ENCODE measurements at regions not wholly inside any gene's neighbourhood (a gene's known extent, or its start where the extent isn't known, plus 50 kb on each side); places are given as distances from the start of the nearest gene placed in this dataset.
"Not testable (repeated sequence)": the region's sequence is repeated elsewhere in the genome, so short reads cannot be mapped to it uniquely, and the experiment has no call there.

DNA sequence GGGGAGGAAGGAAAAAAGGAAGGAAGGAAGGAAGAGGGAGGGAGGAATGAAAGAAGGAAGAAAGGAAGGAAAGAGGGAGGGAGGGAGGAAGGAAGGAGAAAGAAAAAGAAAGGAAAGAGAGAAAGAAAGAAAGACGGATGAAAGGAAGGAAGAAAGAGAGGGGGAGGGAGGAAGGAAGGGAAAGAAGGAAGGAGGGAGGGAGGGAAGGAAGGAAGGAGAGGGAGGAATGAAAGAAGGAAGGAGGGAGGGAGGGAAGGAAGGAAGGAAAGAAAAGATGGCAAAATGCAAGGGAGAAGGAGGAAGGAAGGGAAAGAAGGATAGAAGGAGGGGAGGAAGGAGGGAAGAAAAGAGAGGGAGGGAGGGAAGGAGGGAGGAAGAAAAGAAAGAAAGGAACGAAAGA is 257.3 kb upstream of the C16orf82 start:
- no peak for DNase-seq

DNA sequence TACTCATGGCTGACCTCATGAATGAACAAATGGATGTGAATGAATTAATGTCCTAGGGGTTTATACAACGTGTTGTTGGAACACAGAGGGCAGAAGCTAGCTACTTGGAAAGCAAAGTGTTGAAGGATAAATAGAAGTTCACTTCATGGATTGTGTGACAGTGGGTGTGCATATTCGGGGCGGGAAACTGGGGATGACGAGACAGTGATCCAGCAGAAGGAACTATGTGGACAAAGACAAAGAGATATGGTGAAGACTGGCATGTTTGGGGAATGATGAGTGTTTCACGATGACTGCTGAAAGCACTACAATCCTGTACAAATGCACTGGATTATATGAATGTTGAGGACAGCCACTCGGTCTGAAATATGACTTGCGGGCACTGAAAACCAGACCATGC is 250.5 kb upstream of the C16orf82 start:
- DNase-seq = no peak

DNA sequence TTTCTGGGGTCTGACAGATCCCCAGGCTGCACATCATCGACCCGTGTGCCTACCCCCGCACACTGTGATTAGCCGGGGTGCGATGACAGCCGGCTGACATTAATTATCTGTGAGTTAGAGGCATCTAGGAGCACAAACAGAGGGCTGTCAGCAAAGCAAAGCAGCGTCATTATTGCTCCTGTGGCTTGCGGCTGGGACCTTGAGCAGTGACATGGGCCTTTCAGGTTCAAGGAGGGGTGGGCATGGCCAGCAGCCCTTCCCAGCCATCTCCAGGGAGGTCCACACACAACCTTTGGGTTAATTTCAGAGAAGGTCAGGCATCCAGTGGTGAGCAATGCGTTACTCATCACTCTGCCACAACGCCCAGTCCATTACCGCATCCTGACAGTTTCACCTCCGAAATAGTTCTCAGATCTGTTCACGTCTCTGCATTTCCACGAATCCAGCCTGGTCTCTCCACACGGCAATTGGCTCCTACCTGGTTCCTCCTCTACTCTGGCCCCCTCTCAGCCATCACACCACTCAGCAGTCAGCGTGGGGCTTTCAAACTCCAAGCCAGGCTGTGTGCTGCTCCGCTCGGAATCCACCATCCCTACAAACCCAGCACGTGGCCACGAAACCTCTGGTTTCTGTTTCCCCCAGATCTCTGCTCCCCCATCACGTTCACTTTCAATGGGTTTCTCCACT is 249.7 kb upstream of the C16orf82 start:
- no peak for DNase-seq

GRCh38 chr16:26818393-26818792 is 248.3 kb upstream of the C16orf82 start:
- no peak for DNase-seq

- DNase-seq = no peak
Observed at GRCh38 chr16:26824469-26824868, 242.3 kb upstream of the C16orf82 start.

DNA sequence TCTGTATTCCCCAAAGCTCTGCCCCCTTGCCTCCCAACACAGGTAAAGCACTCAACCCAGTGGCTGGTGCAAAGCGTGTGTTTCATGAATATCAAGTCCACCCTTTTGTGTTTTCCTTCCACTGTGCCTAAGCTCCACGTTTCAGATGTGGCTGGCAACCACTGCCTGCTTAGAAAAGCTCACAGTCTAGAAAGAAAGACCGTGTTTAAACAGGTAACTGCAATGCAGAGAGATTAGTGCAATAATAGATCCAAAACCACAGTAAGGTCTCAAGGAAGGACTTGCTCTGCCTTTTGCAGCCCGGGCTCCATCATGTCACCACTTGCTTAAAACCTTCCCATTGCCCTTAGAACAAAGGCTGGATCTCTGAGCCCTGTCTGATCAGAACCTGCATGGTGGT is 240.2 kb upstream of the C16orf82 start:
- no peak for DNase-seq

DNA sequence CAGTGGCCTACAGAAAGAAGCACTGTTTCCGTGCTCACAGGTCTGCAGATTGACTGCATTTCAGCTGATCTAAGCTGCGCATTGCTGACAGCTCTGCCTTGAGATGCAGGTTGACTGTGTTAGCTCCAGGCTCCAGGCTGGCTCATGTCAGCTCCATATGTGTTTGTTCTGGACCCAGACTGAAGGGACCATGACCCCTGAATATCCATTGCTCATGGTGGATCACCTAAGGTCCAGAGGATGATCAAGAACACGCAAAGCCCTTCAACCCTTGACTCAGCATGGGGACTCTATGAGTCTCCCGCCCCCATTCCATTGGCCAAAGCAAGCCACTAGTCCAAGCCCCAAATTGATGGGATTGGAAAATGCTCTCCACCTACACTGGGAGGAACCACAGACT is 239.3 kb upstream of the C16orf82 start:
- DNase-seq = no peak

DNA sequence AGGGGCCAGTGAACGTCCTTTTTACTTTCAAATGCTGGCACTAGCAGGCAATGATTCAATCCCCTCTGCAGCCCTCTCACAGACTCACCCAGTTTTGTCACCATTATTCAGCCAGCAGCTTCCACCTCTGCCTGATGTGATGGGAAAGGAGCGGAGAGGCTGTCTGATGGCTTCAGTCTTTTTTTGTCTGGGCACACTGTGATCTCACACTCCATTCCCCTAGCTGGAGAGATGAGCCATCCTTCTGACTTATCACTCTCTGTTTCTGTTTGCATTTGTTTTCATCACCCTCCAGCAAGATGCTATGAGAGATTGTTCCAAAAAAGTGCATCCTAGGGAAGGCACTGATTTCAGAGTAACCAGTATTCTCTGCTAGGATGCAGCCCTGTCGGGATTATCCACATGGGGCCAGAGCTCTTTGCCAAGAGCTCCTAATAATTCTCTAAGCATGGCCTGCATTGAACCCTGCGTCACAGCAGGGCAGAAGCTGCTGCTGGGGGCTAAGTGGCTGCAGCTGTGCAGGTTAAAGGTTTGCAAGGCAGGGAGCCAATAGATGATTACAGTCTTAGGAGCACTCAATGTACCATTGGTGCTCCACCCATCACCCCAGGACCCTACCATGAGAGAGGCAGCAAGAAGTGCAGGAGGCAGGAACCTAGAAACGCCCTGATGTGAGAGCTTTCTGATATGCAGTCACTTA is 236.1 kb upstream of the C16orf82 start:
- no peak for DNase-seq

DNA sequence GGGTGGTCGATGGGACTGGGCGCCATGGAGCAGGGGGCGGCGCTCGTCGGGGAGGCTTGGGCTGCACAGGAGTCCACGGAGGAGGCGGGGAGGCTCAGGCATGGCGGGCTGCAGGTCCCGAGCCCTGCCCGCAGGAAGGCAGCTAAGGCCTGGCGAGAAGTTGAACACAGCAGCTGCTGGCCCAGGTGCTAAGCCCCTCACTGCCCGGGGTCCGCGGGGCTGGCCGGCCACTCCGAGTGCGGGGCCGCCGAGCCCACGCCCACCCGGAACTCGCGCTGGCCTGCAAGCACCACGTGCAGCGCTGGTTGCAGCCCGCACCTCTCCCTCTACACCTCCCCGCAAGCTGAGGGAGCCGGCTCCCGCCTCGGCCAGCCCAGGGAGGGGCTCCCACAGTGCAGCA is 230.6 kb upstream of the C16orf82 start:
- not testable (repeated sequence) for DNase-seq

GRCh38 chr16:26838931-26839330 is 227.8 kb upstream of the C16orf82 start:
- no peak for DNase-seq

GRCh38 chr16:26840691-26841090 is 226.0 kb upstream of the C16orf82 start:
- no peak for DNase-seq

DNA sequence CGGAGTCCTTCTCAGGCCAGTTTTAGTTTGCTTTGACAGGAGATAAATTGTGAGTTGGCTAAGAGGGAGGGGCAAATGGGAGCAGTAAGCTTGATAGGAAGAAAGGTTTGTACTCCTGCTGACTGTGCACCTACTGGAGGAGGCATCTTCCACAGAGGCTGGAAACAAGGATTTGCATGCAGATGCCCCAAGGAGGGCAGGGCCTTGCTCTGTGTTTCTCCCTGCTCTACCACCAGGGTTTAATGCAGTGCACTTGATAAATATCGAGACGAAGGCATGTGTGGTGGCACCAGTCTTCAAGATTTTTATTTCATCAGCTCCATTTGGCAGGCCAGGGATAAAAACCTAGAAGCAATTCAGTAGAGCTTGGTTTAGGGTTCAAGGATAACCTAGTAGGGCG is 210.5 kb upstream of the C16orf82 start:
- no peak for DNase-seq

DNA sequence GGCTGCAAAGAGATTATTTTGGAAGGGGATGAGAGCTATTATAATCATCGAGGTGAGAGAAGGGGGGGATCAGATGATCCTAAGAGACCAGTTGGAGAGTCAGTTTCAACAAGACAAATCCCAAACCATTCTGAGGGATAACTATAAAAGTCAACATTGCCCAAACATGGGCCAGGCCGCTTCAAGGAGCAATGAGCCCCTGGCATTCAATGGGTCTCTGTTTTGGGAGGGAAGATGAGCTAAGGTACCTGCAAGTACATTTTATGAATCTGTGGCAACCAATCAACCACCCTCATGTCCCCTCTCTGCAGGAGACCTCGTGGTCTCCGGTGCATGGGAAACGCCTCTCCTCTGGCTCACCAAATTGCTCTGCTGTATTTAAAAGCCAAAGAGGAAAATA is 209.9 kb upstream of the C16orf82 start:
- DNase-seq = no peak

GRCh38 chr16:26857371-26857770 is 209.4 kb upstream of the C16orf82 start:
- DNase-seq = no peak

DNA sequence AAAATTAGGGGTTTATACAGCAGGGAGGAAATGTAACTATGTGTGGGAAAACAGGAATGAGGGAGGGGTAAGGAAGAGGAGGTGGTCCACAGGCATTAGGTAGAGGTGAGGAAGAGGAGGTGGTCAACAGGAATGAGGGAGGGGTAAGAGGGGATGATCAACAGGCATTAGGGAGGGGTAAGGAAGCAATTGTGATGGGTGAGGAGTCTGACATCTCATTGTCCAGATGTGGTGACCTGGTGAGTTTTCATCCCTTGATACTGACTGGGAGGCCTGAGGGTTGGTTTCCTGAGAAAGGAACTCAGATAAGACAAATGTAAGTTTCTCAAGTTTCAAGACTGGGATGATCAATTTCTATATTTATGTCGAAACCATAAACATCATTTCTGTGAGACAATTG is 206.2 kb upstream of the C16orf82 start:
- DNase-seq = no peak

- no peak for DNase-seq
Observed at GRCh38 chr16:26863931-26864330, 202.8 kb upstream of the C16orf82 start.

DNA sequence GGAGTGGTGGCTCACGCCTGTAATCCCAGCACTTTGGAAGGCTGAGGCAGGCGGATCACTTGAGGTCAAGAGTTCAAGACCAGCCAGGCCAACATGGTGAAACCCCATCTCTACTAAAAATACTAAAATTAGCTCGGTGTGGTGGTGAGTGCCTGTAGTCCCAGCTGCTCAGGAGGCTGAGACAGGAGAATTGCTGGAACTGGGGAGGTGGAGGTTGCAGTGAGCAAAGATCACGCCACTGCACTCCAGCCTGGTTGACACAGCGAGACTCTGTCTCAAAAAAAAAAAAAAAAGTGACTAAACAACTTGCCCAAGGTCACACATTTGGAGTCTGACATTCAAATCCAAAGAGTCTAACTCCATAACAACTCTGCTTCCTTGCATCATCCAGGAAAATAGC is 192.4 kb upstream of the C16orf82 start:
- DNase-seq = not testable (repeated sequence)

GRCh38 chr16:26877421-26877820 is 189.3 kb upstream of the C16orf82 start:
- no peak for DNase-seq

DNA sequence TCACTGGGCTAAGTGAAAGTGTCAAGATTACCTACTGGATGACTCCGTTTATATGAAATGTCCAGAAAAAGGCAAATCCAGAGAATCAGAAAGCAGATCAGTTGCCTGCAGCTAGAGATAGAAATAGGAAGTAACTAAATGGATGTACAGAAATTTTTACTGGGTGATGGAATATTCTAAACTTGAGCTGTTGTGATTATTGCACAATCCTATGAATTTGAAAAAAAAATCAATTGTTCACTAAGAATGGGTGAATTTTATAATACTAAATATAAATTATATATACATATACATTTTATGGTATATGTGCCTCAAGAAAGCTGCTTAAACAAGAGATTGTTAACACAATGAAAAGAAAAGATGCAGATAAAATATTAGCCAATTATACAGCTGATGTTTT is 181.1 kb upstream of the C16orf82 start:
- DNase-seq = no peak

DNA sequence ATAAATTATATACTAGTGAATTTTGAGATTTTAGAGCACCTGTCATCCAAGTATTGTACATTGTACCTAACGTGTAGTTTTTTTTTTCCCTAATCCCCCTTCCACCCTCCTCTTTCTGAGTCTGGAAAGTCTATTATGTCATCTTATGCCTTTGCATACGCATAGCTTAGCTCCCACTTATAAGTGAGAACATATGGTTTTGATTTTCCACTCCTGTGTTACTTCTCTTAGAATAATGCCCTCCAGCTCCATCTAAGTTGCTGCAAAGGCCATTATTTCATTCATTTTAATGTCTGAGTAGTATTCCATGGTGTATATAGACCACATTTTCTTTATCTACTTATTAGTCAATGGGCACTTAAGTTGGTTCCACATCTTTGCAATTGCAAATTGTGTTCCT is 177.0 kb upstream of the C16orf82 start:
- no peak for DNase-seq

DNA sequence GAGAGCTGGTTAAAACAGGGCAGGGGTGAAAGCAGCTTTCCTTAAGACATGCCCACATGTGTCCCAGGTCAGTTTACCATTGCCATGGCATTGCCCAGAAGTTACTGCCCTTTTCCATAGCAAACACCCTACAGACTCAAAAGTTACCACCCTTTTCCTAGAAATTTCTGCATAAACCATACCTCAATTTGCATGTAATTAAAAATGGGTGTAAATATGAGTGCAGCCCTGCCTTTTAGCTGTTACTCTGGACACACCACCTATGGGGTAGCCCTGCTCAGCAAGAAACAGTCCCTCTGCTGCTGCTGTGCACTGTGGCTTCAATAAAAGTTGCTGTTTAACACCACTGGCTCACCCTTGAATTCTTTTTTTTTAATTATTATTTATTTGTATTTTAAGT is 168.5 kb upstream of the C16orf82 start:
- no peak for DNase-seq

GRCh38 chr16:26901196-26901861 is 165.4 kb upstream of the C16orf82 start:
- no peak for DNase-seq

DNA sequence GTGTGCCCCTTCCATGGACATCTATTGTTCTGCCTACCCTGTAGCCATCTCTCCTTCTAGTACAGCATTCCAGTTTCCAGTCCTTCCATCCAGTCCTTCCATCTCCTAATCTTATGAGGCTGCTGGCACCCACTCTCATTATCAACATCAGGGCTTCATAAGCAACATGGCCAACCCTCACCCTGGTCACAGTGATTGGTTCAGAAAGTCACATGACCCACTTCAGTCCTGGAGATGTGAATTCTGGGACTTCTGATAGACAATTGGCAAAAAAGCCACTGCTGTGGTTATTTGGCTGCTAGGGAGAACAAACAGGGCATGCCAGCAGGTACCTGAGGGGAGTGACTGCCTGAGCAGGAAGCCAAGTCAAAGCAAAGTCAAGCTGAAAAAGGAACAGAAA is 164.7 kb upstream of the C16orf82 start:
- no peak for DNase-seq

- no peak for DNase-seq
Observed at GRCh38 chr16:26905336-26905735, 161.4 kb upstream of the C16orf82 start.

All from activated effector memory CD4-positive, alpha-beta T cell treated with Interleukin-2 at 50 U/mL for 16 hours (primary cell).